Panc1 (cell line): ENCODE measurements at regions not wholly inside any gene's neighbourhood (a gene's known extent, or its start where the extent isn't known, plus 50 kb on each side); places are given as distances from the start of the nearest gene placed in this dataset.

Experiments
- ATAC-seq: fragments of 200-7000 bp; cut with Tn5 transposase; 2 replicates; pipeline ENCODE4 v1.9.1; 2020; ENCODE audit warnings: mild to moderate bottlenecking, moderate library complexity
- BruUV-seq: library from RNA; stranded (reverse); fragments of 400-500 nt; replicated peaks from 2 replicates; lab custom pipeline; 2021; lab: Mats Ljungman, UMichigan
- CTCF ChIA-PET: fragments of 300-600 bp; sonication (Branson Sonifier 250); formaldehyde crosslinking; loops from one replicate; lab custom pipeline; 2022; ENCODE audit warnings: antibody characterized with exemption; lab: Charles Lee
- POLR2A ChIA-PET: fragments of 300-600 bp; sonication (Branson Sonifier 250); formaldehyde crosslinking; loops from one replicate; lab custom pipeline; 2022; ENCODE audit warnings: antibody characterized with exemption; lab: Charles Lee
- DNase-seq: peaks from one replicate; pipeline ENCODE4 v3.0.0-alpha.2; 2010; ENCODE audit warnings: low read depth, low spot score
- H3K27ac ChIP-seq: 2 replicates; pipeline ENCODE4 v1.5.1; 2011; ENCODE audit warnings: mild to moderate bottlenecking, low read length, inconsistent platforms
- H3K27me3 ChIP-seq: fragments of 200-500 bp; sonication (Bioruptor generic); 2 replicates; pipeline ENCODE4 v1.6.0; 2014; ENCODE audit warnings: low read length, inconsistent platforms; ENCODE audit not compliant: control insufficient read depth, insufficient read depth
- H3K36me3 ChIP-seq: fragments of 200-500 bp; sonication (Bioruptor generic); 2 replicates; pipeline ENCODE4 v1.5.1; 2014; ENCODE audit warnings: inconsistent platforms, mild to moderate bottlenecking, low read length, moderate library complexity; ENCODE audit not compliant: control insufficient read depth, insufficient read depth
- H3K4me1 ChIP-seq: 2 replicates; pipeline ENCODE4 v1.5.1; 2011; ENCODE audit warnings: inconsistent platforms, mild to moderate bottlenecking, low read length, moderate library complexity; ENCODE audit not compliant: control insufficient read depth, insufficient read depth
- H3K4me3 ChIP-seq, 2 experiments: 2 replicates each; pipeline ENCODE4 v1.5.1; 2011 to 2012; ENCODE audit warnings: low read depth in 2 of 2, low read length in 2 of 2, mild to moderate bottlenecking in 2 of 2, inconsistent platforms in 1 of 2, moderate library complexity in 1 of 2
- H3K9me3 ChIP-seq: fragments of 200-500 bp; sonication (Bioruptor generic); 2 replicates; pipeline ENCODE4 v1.5.1; 2014; ENCODE audit warnings: low read depth, mild to moderate bottlenecking, inconsistent platforms, low read length, moderate library complexity; ENCODE audit not compliant: control insufficient read depth, insufficient read depth
- CTCF ChIP-seq: fragments of 450-650 bp; IDR thresholded peaks from 2 replicates; pipeline ENCODE4 v1.5.1; 2017; ENCODE audit warnings: mild to moderate bottlenecking
- POLR2AphosphoS5 ChIP-seq: IDR thresholded peaks from 2 replicates; pipeline ENCODE4 v1.6.1; 2012; ENCODE audit warnings: mild to moderate bottlenecking, low read depth, low read length, moderate library complexity
- REST ChIP-seq, 2 experiments: IDR thresholded peaks; 2 replicates each; pipeline ENCODE4 v1.6.1; 2011 to 2012; ENCODE audit warnings: low read depth in 2 of 2, control low read depth in 1 of 2, low read length in 1 of 2, mild to moderate bottlenecking in 1 of 2, moderate library complexity in 1 of 2; ENCODE audit not compliant: insufficient read depth in 1 of 2
- SIN3A ChIP-seq: IDR thresholded peaks from 2 replicates; pipeline ENCODE4 v1.6.1; 2012; ENCODE audit warnings: low read depth, mild to moderate bottlenecking, low read length, moderate library complexity, borderline replicate concordance; ENCODE audit not compliant: insufficient read depth
- TCF7L2 ChIP-seq: IDR thresholded peaks from 2 replicates; pipeline ENCODE4 v1.6.1; 2011; ENCODE audit warnings: mild to moderate bottlenecking, low read depth, low read length, inconsistent platforms
- in situ Hi-C: cut with HindIII; loops from 2 replicates; pipeline ENCODE4 v1.10.0; 2016; ENCODE audit warnings: low sequenced_read_pairs, low pct_unique_long_range_greater_than_20kb
- intact Hi-C: fragments of 100-400 bp; cut with micrococcal nuclease; formaldehyde crosslinking; loops from one replicate; pipeline ENCODE4 v1.10.0; 2022; ENCODE audit not compliant: unreplicated experiment

- in situ Hi-C loops: no loop called here
- H3K9me3 ChIP-seq: no peaks in the 10 kb centered on the region
- CTCF ChIA-PET: no interaction called here
- no peak for DNase-seq
- no peaks in the 10 kb centered on the region for H3K36me3 ChIP-seq
- intact Hi-C loops: no loop called here
- H3K4me3 ChIP-seq: no peak overlapping the region
- POLR2A ChIA-PET: no interaction called here
- TF ChIP-seq CTCF (no peak), REST (IDR thresholded peaks at IDR 0.05; ENCODE audit: insufficient read depth in 1 of 2, low read depth in 2 of 2, low read length in 1 of 2) (no peak), TCF7L2 (no peak), POLR2AphosphoS5 (no peak), SIN3A (no peak)
- H3K27ac ChIP-seq: no peak overlapping the region
- BruUV-seq: no TSS peak
- ATAC-seq: no peak
- no peaks in the 10 kb centered on the region for H3K27me3 ChIP-seq
- H3K4me1 ChIP-seq: no peaks in the 10 kb centered on the region
Measured at GRCh38 chr2:129823044-129823443, 156.4 kb upstream of the RAB6C start.

- Histone ChIP-seq H3K4me3 (no peak overlapping the region), H3K27me3 (no peaks in the 10 kb centered on the region), H3K36me3 (no peaks in the 10 kb centered on the region), H3K4me1 (no peaks in the 10 kb centered on the region), H3K9me3 (peaks cover 6% of the 10 kb centered on the region), H3K27ac (no peak overlapping the region)
- TF ChIP-seq POLR2AphosphoS5 (no peak), CTCF (no peak), SIN3A (no peak), TCF7L2 (no peak), REST (IDR thresholded peaks at IDR 0.05; ENCODE audit: insufficient read depth in 1 of 2, low read depth in 2 of 2, low read length in 1 of 2) (no peak)
- intact Hi-C loops (no loop called here), in situ Hi-C loops (no loop called here)
- ATAC-seq (no peak), DNase-seq (no peak)
- BruUV-seq: no TSS peak
- POLR2A ChIA-PET: no interaction called here
- CTCF ChIA-PET: no interaction called here
Measured at GRCh38 chr2:129827311-129828090, 152.0 kb upstream of the RAB6C start.
